ENCODE measurements at regions not wholly inside any gene's neighbourhood (a gene's known extent, or its start where the extent isn't known, plus 50 kb on each side); places are given as distances from the start of the nearest gene placed in this dataset.

- TF ChIP-seq MLXIP (CRISPR knock-in tag; IDR thresholded peaks at IDR 0.05; ENCODE audit: borderline replicate concordance) (no peak), ZFP41 (CRISPR knock-in tag; IDR thresholded peaks at IDR 0.05; ENCODE audit: borderline replicate concordance) (no peak), FOXK1 (CRISPR knock-in tag; IDR thresholded peaks at IDR 0.05; ENCODE audit: borderline replicate concordance, low read depth) (peak; percentile 3; the same call in 1 of the 2 replicates), NBN (conservative IDR thresholded peaks at IDR 0.05) (no peak), ZNF761 (CRISPR knock-in tag; conservative IDR thresholded peaks at IDR 0.05) (no peak; the same call in none of the 2 replicates), ZNF207 (IDR thresholded peaks at IDR 0.05; ENCODE audit: borderline replicate concordance) (no peak), ZFY (CRISPR knock-in tag; IDR thresholded peaks at IDR 0.05) (peak; percentile 12; the same call in 1 of the 2 replicates), ASH2L (IDR thresholded peaks at IDR 0.05; ENCODE audit: insufficient read length, low read depth, low read length) (peak; percentile 10), CBX1 (IDR thresholded peaks at IDR 0.05; ENCODE audit: low read depth) (no peak), KDM6A (CRISPR knock-in tag; IDR thresholded peaks at IDR 0.05; ENCODE audit: low read depth) (no peak), ATF1 (CRISPR knock-in tag; IDR thresholded peaks at IDR 0.05) (no peak), SMAD3 (CRISPR knock-in tag; IDR thresholded peaks at IDR 0.05) (no peak), SMC3 (IDR thresholded peaks at IDR 0.05; ENCODE audit: low read length) (no peak), ZMYM2 (CRISPR knock-in tag; IDR thresholded peaks at IDR 0.05) (no peak), ZNF143 (CRISPR knock-in tag; IDR thresholded peaks at IDR 0.05) (no peak), ZNF460 (CRISPR knock-in tag; IDR thresholded peaks at IDR 0.05; ENCODE audit: borderline replicate concordance) (no peak), RXRB (CRISPR knock-in tag; IDR thresholded peaks at IDR 0.05; ENCODE audit: borderline replicate concordance) (no peak), BORCS8-MEF2B (CRISPR knock-in tag; IDR thresholded peaks at IDR 0.05) (no peak; the same call in 1 of the 2 replicates), CHD2 (IDR thresholded peaks at IDR 0.05; ENCODE audit: low read depth, low read length) (0 out of 2 replicates have a peak, but pooled peaks have one; percentile 34), ZBTB39 (CRISPR knock-in tag; IDR thresholded peaks at IDR 0.05) (no peak), ZNF616 (CRISPR knock-in tag; IDR thresholded peaks at IDR 0.05; ENCODE audit: low read depth) (no peak), SAP130 (CRISPR knock-in tag; IDR thresholded peaks at IDR 0.05; ENCODE audit: low read depth) (no peak)
- TF ChIP-seq, protein P1, sequence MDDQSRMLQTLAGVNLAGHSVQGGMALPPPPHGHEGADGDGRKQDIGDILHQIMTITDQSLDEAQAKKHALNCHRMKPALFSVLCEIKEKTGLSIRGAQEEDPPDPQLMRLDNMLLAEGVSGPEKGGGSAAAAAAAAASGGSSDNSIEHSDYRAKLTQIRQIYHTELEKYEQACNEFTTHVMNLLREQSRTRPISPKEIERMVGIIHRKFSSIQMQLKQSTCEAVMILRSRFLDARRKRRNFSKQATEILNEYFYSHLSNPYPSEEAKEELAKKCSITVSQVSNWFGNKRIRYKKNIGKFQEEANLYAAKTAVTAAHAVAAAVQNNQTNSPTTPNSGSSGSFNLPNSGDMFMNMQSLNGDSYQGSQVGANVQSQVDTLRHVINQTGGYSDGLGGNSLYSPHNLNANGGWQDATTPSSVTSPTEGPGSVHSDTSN (CRISPR knock-in tag; IDR thresholded peaks at IDR 0.05; ENCODE audit: borderline replicate concordance), result no peak
- TF ChIP-seq, protein P2, sequence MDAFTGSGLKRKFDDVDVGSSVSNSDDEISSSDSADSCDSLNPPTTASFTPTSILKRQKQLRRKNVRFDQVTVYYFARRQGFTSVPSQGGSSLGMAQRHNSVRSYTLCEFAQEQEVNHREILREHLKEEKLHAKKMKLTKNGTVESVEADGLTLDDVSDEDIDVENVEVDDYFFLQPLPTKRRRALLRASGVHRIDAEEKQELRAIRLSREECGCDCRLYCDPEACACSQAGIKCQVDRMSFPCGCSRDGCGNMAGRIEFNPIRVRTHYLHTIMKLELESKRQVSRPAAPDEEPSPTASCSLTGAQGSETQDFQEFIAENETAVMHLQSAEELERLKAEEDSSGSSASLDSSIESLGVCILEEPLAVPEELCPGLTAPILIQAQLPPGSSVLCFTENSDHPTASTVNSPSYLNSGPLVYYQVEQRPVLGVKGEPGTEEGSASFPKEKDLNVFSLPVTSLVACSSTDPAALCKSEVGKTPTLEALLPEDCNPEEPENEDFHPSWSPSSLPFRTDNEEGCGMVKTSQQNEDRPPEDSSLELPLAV (CRISPR knock-in tag; conservative IDR thresholded peaks at IDR 0.05; ENCODE audit: low read depth), result no peak
These were observed 90.3 kb downstream of the SNX5 start (continued) for GRCh38 chr20:17878069-17878911.

Measured in HepG2 (cell line).